ENCODE measurements at regions not wholly inside any gene's neighbourhood (a gene's known extent, or its start where the extent isn't known, plus 50 kb on each side); places are given as distances from the start of the nearest gene placed in this dataset.

GRCh38 chr4:3818371-3818770, 52.2 kb downstream of the ADRA2C start:
- no peaks in the 10 kb centered on the region for H3K27me3 ChIP-seq (ENCODE audit: control insufficient read depth, insufficient read depth, low read length)
- H3K36me3 ChIP-seq (replicated peaks; ENCODE audit: control insufficient read depth, insufficient read depth, low read length) = no peaks in the 10 kb centered on the region
- no peak overlapping the region for H3K4me3 ChIP-seq (ENCODE audit: insufficient read depth, low read depth, low read length)
- no peak for DNase-seq

- Histone ChIP-seq H3K36me3 (replicated peaks; ENCODE audit: control insufficient read depth, insufficient read depth, low read length) (no peaks in the 10 kb centered on the region), H3K27me3 (ENCODE audit: control insufficient read depth, insufficient read depth, low read length) (no peaks in the 10 kb centered on the region), H3K4me3 (ENCODE audit: insufficient read depth, low read depth, low read length) (no peak overlapping the region)
- peak; percentile 58 for DNase-seq
Observed at GRCh38 chr4:3819210-3819919, 53.2 kb downstream of the ADRA2C start.

DNA sequence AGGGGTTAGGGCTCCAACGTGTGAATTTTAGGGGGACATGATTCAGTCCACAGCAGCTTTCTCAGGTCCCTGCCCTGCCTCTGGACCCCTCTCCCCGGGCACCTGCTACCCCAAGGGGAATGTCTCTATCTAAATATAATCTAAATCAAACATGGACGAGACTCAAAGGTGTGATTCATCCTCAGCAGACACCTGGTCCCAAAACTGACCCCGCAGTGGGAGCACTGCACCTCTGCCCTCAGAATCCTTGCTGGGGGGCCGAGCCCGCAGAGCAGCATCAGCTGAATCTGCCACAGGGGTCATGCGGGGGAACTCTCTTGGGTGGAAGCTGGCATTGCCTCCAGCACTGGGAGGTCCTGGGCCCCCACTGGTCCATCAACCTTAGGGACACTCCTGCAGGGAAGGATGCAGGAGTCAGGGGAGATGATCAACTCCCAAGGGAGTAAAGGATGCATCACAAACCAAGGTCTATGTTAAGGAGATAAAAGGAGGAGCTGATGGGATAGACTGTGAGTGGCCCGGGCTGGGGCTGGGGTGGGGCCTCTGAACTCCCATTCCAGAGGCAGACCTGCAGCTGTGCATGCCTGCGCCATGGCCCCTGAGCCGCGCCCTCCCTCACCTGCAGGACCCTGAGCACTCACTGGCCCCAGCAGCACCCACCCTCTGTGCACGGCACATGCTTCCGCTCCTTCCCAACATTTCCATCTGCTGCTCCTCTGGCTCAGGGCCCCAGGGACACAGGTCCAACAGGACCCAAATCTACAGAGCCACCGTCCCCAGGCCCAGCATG, 54.0 kb downstream of the ADRA2C start:
- peak; percentile 59 for DNase-seq
- Histone ChIP-seq H3K36me3 (replicated peaks; ENCODE audit: control insufficient read depth, insufficient read depth, low read length) (no peaks in the 10 kb centered on the region), H3K27me3 (ENCODE audit: control insufficient read depth, insufficient read depth, low read length) (no peaks in the 10 kb centered on the region), H3K4me3 (ENCODE audit: insufficient read depth, low read depth, low read length) (no peak overlapping the region)

DNA sequence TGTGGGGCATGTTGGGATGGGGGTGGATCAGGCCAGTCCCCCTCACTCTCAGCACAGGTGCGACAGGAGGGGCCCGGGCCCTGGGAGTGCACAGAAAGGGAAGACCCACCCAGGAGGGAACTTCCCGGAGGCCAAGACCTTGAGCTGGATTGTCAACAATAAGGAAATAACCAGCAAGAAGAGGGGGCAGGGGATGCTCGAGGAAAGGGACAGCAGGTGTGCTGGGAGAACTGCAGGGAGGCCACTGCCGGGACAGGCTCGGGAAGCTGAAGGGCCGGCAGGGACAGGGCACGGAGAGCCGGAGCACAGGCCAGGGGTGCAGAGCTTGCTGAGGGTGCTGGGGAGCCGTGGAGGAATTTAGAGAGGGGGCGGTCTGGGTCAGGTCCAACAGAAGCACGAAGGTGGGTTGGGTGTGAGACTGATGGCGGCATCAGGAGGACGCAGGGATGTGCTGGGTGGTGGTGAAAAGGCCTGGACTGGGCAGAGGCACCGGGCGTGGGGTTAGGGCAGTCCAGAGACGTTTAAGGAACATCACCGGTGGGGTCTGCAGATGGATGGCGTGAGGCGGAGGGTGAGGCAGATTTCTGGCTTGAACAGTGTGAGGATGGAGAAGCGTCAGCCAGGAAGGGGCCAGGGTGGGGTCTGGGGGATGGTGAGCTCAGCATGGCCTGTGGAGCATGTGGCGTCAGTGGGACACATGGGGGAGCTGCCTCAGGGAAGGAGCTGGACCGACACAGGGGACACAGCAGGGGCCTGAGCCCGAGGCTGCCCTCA, 54.8 kb downstream of the ADRA2C start:
- DNase-seq = peak; percentile 67
- Histone ChIP-seq H3K36me3 (replicated peaks; ENCODE audit: control insufficient read depth, insufficient read depth, low read length) (no peaks in the 10 kb centered on the region), H3K4me3 (ENCODE audit: insufficient read depth, low read depth, low read length) (no peak overlapping the region), H3K27me3 (ENCODE audit: control insufficient read depth, insufficient read depth, low read length) (no peaks in the 10 kb centered on the region)

DNA sequence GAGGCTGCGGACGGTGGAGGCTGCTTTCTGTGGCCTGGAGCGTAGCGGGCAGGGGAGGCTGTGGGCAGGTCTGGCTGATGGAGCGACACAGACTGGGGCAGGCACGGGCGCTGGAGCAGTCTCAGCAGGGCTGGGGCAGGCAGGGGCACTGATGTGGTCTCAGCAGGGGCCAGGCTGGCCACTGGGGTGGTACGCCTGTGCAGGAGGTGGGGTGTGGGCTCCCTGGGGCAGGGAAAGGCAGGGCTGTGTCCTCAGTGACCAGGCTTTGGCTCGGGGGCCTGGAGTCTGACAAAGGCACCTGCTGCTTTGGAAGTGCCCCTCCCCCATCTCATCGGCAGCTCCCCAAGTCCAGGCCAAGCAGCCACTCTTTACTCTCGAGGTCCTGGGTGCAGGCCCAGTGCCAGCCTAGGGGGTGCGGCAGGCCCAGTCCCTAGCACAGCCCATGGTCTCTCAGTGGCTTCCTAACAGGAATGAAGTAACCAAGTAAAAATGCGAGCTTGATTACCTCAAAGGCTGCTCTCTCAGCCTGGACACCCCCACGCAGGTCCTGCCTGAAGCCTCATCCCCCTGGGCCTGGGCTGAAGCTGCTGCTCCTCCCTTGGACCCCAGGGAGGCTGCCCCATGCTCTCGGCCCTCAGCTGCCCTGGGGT, 55.5 kb downstream of the ADRA2C start:
- H3K27me3 ChIP-seq (ENCODE audit: control insufficient read depth, insufficient read depth, low read length) = no peaks in the 10 kb centered on the region
- no peaks in the 10 kb centered on the region for H3K36me3 ChIP-seq (replicated peaks; ENCODE audit: control insufficient read depth, insufficient read depth, low read length)
- peak; percentile 73 for DNase-seq
- H3K4me3 ChIP-seq (ENCODE audit: insufficient read depth, low read depth, low read length) = no peak overlapping the region

DNA sequence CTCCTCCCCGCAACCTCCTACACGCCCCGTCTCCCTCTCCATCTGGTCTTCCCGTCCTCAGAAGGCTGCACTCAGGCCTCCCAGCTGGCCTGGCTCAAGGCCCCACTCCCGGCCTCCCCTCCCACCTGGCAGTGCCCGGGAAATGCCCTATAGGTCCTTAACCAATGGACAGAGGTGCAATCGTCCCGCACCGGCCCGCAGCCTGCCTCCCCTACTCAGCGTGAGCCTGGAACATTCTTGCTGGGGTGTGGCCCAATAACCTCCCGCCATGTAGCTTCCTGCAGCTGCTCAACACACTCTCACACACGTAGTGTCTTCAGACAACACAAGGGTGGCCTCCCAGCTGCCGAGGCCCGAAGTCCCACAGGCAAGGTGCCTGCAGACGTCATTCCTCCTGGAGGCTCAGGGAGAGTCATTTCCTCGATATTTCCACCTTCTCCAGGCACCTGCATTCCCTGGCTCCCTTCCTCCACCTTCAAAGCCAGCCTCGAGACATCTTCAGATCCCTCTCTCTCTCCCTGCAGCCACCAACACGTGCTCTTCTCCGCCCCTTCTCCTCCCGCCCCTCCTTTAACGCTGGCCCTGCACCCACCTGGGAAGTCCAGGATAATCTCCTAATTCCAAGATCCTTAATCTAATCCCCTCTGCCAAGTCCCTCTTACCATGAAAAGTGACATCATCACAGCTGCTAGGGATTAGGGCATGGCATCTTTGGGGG, 56.2 kb downstream of the ADRA2C start:
- no peaks in the 10 kb centered on the region for H3K36me3 ChIP-seq (replicated peaks; ENCODE audit: control insufficient read depth, insufficient read depth, low read length)
- DNase-seq = peak; percentile 60
- H3K27me3 ChIP-seq (ENCODE audit: control insufficient read depth, insufficient read depth, low read length) = no peaks in the 10 kb centered on the region
- H3K4me3 ChIP-seq (ENCODE audit: insufficient read depth, low read depth, low read length) = no peak overlapping the region

GRCh38 chr4:3823496-3824341, 57.5 kb downstream of the ADRA2C start:
- DNase-seq = no peak
- Histone ChIP-seq H3K36me3 (replicated peaks; ENCODE audit: control insufficient read depth, insufficient read depth, low read length) (no peaks in the 10 kb centered on the region), H3K27me3 (ENCODE audit: control insufficient read depth, insufficient read depth, low read length) (no peaks in the 10 kb centered on the region), H3K4me3 (ENCODE audit: insufficient read depth, low read depth, low read length) (no peak overlapping the region)

GRCh38 chr4:3824521-3825270, 58.5 kb downstream of the ADRA2C start:
- DNase-seq = no peak
- H3K27me3 ChIP-seq (ENCODE audit: control insufficient read depth, insufficient read depth, low read length) = no peaks in the 10 kb centered on the region

DNA sequence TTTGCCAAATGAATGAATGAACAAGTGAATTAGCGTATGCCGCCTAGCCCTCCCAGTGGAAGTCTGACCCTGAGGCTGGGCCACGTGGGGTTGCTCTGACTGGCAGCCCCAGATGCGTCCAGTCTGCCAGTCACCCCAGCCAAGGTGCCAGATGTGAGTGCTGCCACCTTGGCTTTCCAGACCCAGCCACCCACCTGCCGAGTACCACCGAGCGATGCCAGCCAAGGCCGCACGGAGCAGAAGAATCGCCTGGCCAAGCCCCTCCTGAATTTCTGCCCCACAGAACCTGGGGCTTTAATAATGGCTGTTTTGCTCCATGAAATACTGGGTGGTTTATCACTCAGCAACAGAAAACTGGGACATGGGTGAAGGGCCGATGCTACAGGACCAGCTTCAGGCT, 59.3 kb downstream of the ADRA2C start:
- DNase-seq = no peak
- Histone ChIP-seq H3K4me3 (ENCODE audit: insufficient read depth, low read depth, low read length) (no peak overlapping the region), H3K36me3 (replicated peaks; ENCODE audit: control insufficient read depth, insufficient read depth, low read length) (no peaks in the 10 kb centered on the region), H3K27me3 (ENCODE audit: control insufficient read depth, insufficient read depth, low read length) (no peaks in the 10 kb centered on the region)

More at GRCh38 chr4:3824521-3825270, 58.5 kb downstream of the ADRA2C start:
- Histone ChIP-seq H3K36me3 (replicated peaks; ENCODE audit: control insufficient read depth, insufficient read depth, low read length) (no peaks in the 10 kb centered on the region), H3K4me3 (ENCODE audit: insufficient read depth, low read depth, low read length) (no peak overlapping the region)

DNA sequence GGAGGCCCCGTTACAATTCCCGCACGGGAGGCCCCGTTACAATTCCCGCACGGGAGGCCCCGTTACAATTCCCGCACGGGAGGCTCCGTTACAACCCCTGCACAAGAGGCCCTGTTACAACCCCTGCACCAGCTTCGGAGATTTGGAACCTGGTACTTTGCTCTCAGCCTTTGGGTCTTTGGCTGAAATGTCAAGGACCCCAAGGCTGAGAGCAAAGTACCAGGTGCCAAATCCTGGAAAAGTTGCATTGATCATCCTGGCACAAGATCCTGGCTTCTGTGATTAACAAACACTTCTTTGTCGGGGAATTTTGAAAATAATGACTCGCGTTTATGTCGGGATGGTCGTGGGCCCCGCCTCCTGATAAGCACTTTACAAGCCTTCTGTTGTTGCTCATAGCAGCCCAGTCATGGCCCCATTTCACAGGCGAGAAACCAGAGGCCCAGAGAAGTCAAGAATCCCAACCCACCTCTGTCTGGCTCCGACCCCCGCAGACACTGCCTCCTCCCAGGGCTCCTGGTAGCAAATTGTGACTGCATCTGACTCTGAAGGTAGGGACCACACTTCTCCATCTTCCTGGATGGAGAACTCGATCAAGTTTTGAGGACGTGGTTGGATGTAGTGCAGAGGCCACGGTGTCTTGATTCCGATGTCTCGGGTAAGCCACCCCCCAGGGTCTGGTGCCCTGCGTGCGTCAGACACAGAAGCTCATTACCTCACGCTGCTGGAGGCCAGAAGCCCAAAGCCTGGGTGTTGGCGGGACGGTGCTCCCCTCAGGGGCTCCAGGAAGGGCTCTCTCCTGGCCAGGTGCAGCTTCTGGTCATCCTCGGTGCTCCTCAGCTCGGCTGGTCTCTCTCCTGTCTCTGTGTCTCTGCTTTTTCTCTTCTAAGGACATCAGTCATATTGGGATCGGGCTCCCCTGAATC, 60.3 kb downstream of the ADRA2C start:
- no peak for DNase-seq
- Histone ChIP-seq H3K27me3 (ENCODE audit: control insufficient read depth, insufficient read depth, low read length) (no peaks in the 10 kb centered on the region), H3K4me3 (ENCODE audit: insufficient read depth, low read depth, low read length) (no peak overlapping the region), H3K36me3 (replicated peaks; ENCODE audit: control insufficient read depth, insufficient read depth, low read length) (no peaks in the 10 kb centered on the region)

DNA sequence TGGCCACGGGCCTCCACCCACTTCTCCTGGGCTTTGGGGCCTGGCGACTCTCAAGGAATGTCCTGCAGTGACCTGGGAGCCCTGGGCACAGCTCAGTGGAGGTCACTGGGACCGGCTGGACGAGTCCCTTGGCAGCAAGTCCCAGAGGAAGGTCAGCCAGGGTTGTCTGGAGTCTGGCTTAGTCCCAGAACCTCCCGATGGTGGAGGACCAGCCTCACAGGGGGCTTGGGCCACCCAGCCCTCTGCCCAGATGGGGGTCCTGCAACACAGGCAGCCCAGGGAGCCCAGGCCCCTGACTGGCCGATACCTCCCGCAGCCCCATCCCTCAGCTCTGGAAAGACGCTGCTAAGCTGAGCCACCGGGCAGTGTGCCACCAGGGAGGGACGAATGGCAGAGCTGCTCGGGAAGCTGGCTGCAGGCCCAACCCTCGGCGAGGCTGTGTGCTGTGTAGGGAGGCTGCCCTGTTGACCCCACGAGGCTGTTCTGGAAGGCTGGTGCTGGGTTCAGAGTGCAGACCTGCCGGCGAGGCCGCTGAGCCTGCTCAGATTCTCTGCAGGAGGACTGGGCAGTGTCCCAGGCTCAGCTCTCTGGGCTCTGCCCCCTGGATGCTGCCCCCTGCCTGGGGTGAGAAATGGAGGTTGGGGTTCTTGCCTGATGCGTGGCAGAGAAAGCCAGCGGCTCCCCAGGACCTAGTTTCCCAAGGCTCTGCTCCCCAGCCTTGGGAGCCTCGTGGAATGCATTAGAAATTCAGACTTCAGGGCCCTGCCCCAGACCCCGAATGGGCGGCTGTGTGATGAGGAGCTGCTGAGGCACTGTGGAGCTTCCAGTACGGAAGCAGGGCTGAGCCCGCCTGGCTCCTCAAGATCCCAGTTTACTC, 61.7 kb downstream of the ADRA2C start:
- no peak for DNase-seq
- no peaks in the 10 kb centered on the region for H3K36me3 ChIP-seq (replicated peaks; ENCODE audit: control insufficient read depth, insufficient read depth, low read length)
- H3K4me3 ChIP-seq (ENCODE audit: insufficient read depth, low read depth, low read length) = no peak overlapping the region
- H3K27me3 ChIP-seq (ENCODE audit: control insufficient read depth, insufficient read depth, low read length) = no peaks in the 10 kb centered on the region

Data from H7 (cell line).